ENCODE measurements at regions not wholly inside any gene's neighbourhood (a gene's known extent, or its start where the extent isn't known, plus 50 kb on each side); places are given as distances from the start of the nearest gene placed in this dataset.

GRCh38 chr10:106083572-106083971 lies 1080.9 kb downstream of the SORCS1 start:
- no peaks in the 10 kb centered on the region for H3K9me3 ChIP-seq (ENCODE audit: control extremely low read depth in 1 of 5, control insufficient read depth in 4 of 5, insufficient read depth in 2 of 5, low read depth in 1 of 5, low read length in 4 of 5)
- 90% methylated on average over 2 of the region's 2 CpGs for WGBS (ENCODE audit: insufficient coverage)
- no peaks in the 10 kb centered on the region for H3K27me3 ChIP-seq (replicated peaks in 2 of 5; ENCODE audit: control insufficient read depth in 4 of 5, insufficient read depth in 5 of 5, low read length in 4 of 5)
- H3K36me3 ChIP-seq (ENCODE audit: control insufficient read depth in 4 of 4, insufficient read depth in 4 of 4, low read length in 3 of 4): no peaks in the 10 kb centered on the region
- POLR2A ChIA-PET: no interaction called here
- no peak for DNase-seq
- CTCF ChIA-PET: no interaction called here
- H3K27ac ChIP-seq (ENCODE audit: insufficient read depth in 1 of 2, low read depth in 1 of 2, low read length in 2 of 2, poor library complexity in 1 of 2, severe bottlenecking in 2 of 2): no peak overlapping the region
- H3K4me3 ChIP-seq (ENCODE audit: control insufficient read depth in 1 of 7, extremely low read depth in 1 of 7, insufficient read depth in 4 of 7, low read depth in 2 of 7, low read length in 6 of 7): no peak overlapping the region
- H3K4me1 ChIP-seq (ENCODE audit: control extremely low read depth in 1 of 4, control insufficient read depth in 4 of 4, insufficient read depth in 4 of 4, low read length in 3 of 4): no peaks in the 10 kb centered on the region

GRCh38 chr10:106082865-106083264 lies 1081.6 kb downstream of the SORCS1 start:
- H3K4me3 ChIP-seq (ENCODE audit: control insufficient read depth in 1 of 7, extremely low read depth in 1 of 7, insufficient read depth in 4 of 7, low read depth in 2 of 7, low read length in 6 of 7): no peak overlapping the region
- H3K36me3 ChIP-seq (ENCODE audit: control insufficient read depth in 4 of 4, insufficient read depth in 4 of 4, low read length in 3 of 4): no peaks in the 10 kb centered on the region
- no peak for DNase-seq
- H3K27ac ChIP-seq (ENCODE audit: insufficient read depth in 1 of 2, low read depth in 1 of 2, low read length in 2 of 2, poor library complexity in 1 of 2, severe bottlenecking in 2 of 2): no peak overlapping the region
- WGBS (ENCODE audit: insufficient coverage): 100% methylated on average over 1 of the region's 3 CpGs
- no peaks in the 10 kb centered on the region for H3K27me3 ChIP-seq (replicated peaks in 2 of 5; ENCODE audit: control insufficient read depth in 4 of 5, insufficient read depth in 5 of 5, low read length in 4 of 5)
- no peaks in the 10 kb centered on the region for H3K4me1 ChIP-seq (ENCODE audit: control extremely low read depth in 1 of 4, control insufficient read depth in 4 of 4, insufficient read depth in 4 of 4, low read length in 3 of 4)
- CTCF ChIA-PET: no interaction called here
- POLR2A ChIA-PET: no interaction called here
- H3K9me3 ChIP-seq (ENCODE audit: control extremely low read depth in 1 of 5, control insufficient read depth in 4 of 5, insufficient read depth in 2 of 5, low read depth in 1 of 5, low read length in 4 of 5): no peaks in the 10 kb centered on the region

GRCh38 chr10:106078895-106079576 lies 1085.5 kb downstream of the SORCS1 start:
- no peak for DNase-seq
- H3K4me3 ChIP-seq (ENCODE audit: control insufficient read depth in 1 of 7, extremely low read depth in 1 of 7, insufficient read depth in 4 of 7, low read depth in 2 of 7, low read length in 6 of 7): no peak overlapping the region
- H3K36me3 ChIP-seq (ENCODE audit: control insufficient read depth in 4 of 4, insufficient read depth in 4 of 4, low read length in 3 of 4): no peaks in the 10 kb centered on the region
- no peak overlapping the region for H3K27ac ChIP-seq (ENCODE audit: insufficient read depth in 1 of 2, low read depth in 1 of 2, low read length in 2 of 2, poor library complexity in 1 of 2, severe bottlenecking in 2 of 2)
- ChIA-PET POLR2A (no interaction called here), CTCF (no interaction called here)
- no peaks in the 10 kb centered on the region for H3K4me1 ChIP-seq (ENCODE audit: control extremely low read depth in 1 of 4, control insufficient read depth in 4 of 4, insufficient read depth in 4 of 4, low read length in 3 of 4)
- no peaks in the 10 kb centered on the region for H3K27me3 ChIP-seq (replicated peaks in 2 of 5; ENCODE audit: control insufficient read depth in 4 of 5, insufficient read depth in 5 of 5, low read length in 4 of 5)
- H3K9me3 ChIP-seq (ENCODE audit: control extremely low read depth in 1 of 5, control insufficient read depth in 4 of 5, insufficient read depth in 2 of 5, low read depth in 1 of 5, low read length in 4 of 5): no peaks in the 10 kb centered on the region
- WGBS (ENCODE audit: insufficient coverage): 82% methylated on average over 4 of the region's 9 CpGs

- Histone ChIP-seq H3K36me3 (ENCODE audit: control insufficient read depth in 4 of 4, insufficient read depth in 4 of 4, low read length in 3 of 4) (no peaks in the 10 kb centered on the region), H3K4me1 (ENCODE audit: control extremely low read depth in 1 of 4, control insufficient read depth in 4 of 4, insufficient read depth in 4 of 4, low read length in 3 of 4) (no peaks in the 10 kb centered on the region), H3K27ac (ENCODE audit: insufficient read depth in 1 of 2, low read depth in 1 of 2, low read length in 2 of 2, poor library complexity in 1 of 2, severe bottlenecking in 2 of 2) (no peak overlapping the region), H3K4me3 (ENCODE audit: control insufficient read depth in 1 of 7, extremely low read depth in 1 of 7, insufficient read depth in 4 of 7, low read depth in 2 of 7, low read length in 6 of 7) (no peak overlapping the region), H3K27me3 (replicated peaks in 2 of 5; ENCODE audit: control insufficient read depth in 4 of 5, insufficient read depth in 5 of 5, low read length in 4 of 5) (no peaks in the 10 kb centered on the region), H3K9me3 (ENCODE audit: control extremely low read depth in 1 of 5, control insufficient read depth in 4 of 5, insufficient read depth in 2 of 5, low read depth in 1 of 5, low read length in 4 of 5) (peaks cover 0 to 1% (median 0%) of the 10 kb centered on the region in 5 experiments)
- POLR2A ChIA-PET: no interaction called here
- DNase-seq: no peak
- CTCF ChIA-PET: no interaction called here
These were observed 1088.0 kb downstream of the SORCS1 start for GRCh38 chr10:106076496-106076895.

- no peaks in the 10 kb centered on the region for H3K9me3 ChIP-seq (ENCODE audit: control extremely low read depth in 1 of 5, control insufficient read depth in 4 of 5, insufficient read depth in 2 of 5, low read depth in 1 of 5, low read length in 4 of 5)
- no peaks in the 10 kb centered on the region for H3K36me3 ChIP-seq (ENCODE audit: control insufficient read depth in 4 of 4, insufficient read depth in 4 of 4, low read length in 3 of 4)
- no peaks in the 10 kb centered on the region for H3K4me1 ChIP-seq (ENCODE audit: control extremely low read depth in 1 of 4, control insufficient read depth in 4 of 4, insufficient read depth in 4 of 4, low read length in 3 of 4)
- CTCF ChIA-PET: no interaction called here
- no peak overlapping the region for H3K4me3 ChIP-seq (ENCODE audit: control insufficient read depth in 1 of 7, extremely low read depth in 1 of 7, insufficient read depth in 4 of 7, low read depth in 2 of 7, low read length in 6 of 7)
- H3K27me3 ChIP-seq (replicated peaks in 2 of 5; ENCODE audit: control insufficient read depth in 4 of 5, insufficient read depth in 5 of 5, low read length in 4 of 5): no peaks in the 10 kb centered on the region
- WGBS (ENCODE audit: insufficient coverage): 100% methylated on average over 4 of the region's 6 CpGs
- POLR2A ChIA-PET: no interaction called here
- H3K27ac ChIP-seq (ENCODE audit: insufficient read depth in 1 of 2, low read depth in 1 of 2, low read length in 2 of 2, poor library complexity in 1 of 2, severe bottlenecking in 2 of 2): no peak overlapping the region
- no peak for DNase-seq
These were observed 1111.4 kb downstream of the SORCS1 start for GRCh38 chr10:106053061-106053460.

DNA sequence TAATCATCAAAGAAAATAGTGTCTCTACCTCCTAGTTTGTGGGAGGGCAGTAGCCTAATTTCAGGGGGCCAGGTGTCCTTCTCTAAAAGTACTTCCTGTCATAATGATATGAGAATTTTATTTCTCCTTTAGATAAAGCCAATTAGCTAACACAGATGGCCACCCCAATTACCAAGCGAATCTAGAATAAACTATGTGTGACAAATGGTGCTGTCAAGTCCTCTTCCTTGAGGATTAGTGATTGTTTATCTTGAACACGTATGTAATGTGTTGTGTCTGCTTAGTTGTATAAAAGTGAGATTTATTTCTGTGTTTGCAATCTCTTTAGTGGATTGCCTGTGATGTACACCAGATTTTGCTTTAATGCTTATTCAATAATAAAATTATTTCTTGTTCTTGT lies 1120.0 kb downstream of the SORCS1 start:
- Histone ChIP-seq H3K4me1 (ENCODE audit: control extremely low read depth in 1 of 4, control insufficient read depth in 4 of 4, insufficient read depth in 4 of 4, low read length in 3 of 4) (no peaks in the 10 kb centered on the region), H3K27ac (ENCODE audit: insufficient read depth in 1 of 2, low read depth in 1 of 2, low read length in 2 of 2, poor library complexity in 1 of 2, severe bottlenecking in 2 of 2) (no peak overlapping the region), H3K4me3 (ENCODE audit: control insufficient read depth in 1 of 7, extremely low read depth in 1 of 7, insufficient read depth in 4 of 7, low read depth in 2 of 7, low read length in 6 of 7) (no peak overlapping the region), H3K36me3 (ENCODE audit: control insufficient read depth in 4 of 4, insufficient read depth in 4 of 4, low read length in 3 of 4) (no peaks in the 10 kb centered on the region), H3K27me3 (replicated peaks in 2 of 5; ENCODE audit: control insufficient read depth in 4 of 5, insufficient read depth in 5 of 5, low read length in 4 of 5) (no peaks in the 10 kb centered on the region), H3K9me3 (ENCODE audit: control extremely low read depth in 1 of 5, control insufficient read depth in 4 of 5, insufficient read depth in 2 of 5, low read depth in 1 of 5, low read length in 4 of 5) (peaks cover 0 to 1% (median 0%) of the 10 kb centered on the region in 5 experiments)
- CTCF ChIA-PET: no interaction called here
- POLR2A ChIA-PET: no interaction called here
- DNase-seq: no peak
- WGBS (ENCODE audit: insufficient coverage): no CpG with 5 or more reads among the region's 2 CpGs

DNA sequence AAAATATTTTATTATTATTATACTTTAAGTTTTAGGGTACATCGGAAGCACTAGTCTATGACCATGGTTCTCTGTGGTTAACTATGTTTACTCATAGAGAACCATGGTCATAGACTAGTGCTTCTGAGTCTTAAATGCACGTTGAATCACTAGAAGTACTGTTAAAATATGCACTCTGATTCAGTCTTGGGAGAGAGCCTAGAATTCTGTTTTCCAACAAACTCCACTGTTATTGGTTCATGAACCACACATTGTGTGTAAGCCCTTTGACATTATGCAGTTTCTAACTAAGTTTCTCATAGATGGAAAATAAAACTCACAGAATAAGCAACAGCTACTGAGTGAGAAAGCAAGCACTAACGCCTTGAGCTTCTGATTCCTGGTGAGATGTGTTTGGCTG lies 1120.6 kb downstream of the SORCS1 start:
- 100% methylated on average over 1 of the region's 3 CpGs for WGBS (ENCODE audit: insufficient coverage)
- no peak overlapping the region for H3K27ac ChIP-seq (ENCODE audit: insufficient read depth in 1 of 2, low read depth in 1 of 2, low read length in 2 of 2, poor library complexity in 1 of 2, severe bottlenecking in 2 of 2)
- H3K9me3 ChIP-seq (ENCODE audit: control extremely low read depth in 1 of 5, control insufficient read depth in 4 of 5, insufficient read depth in 2 of 5, low read depth in 1 of 5, low read length in 4 of 5): peaks cover 0 to 1% (median 0%) of the 10 kb centered on the region in 5 experiments
- no peaks in the 10 kb centered on the region for H3K36me3 ChIP-seq (ENCODE audit: control insufficient read depth in 4 of 4, insufficient read depth in 4 of 4, low read length in 3 of 4)
- H3K4me1 ChIP-seq (ENCODE audit: control extremely low read depth in 1 of 4, control insufficient read depth in 4 of 4, insufficient read depth in 4 of 4, low read length in 3 of 4): no peaks in the 10 kb centered on the region
- CTCF ChIA-PET: no interaction called here
- no peak for DNase-seq
- POLR2A ChIA-PET: no interaction called here
- no peaks in the 10 kb centered on the region for H3K27me3 ChIP-seq (replicated peaks in 2 of 5; ENCODE audit: control insufficient read depth in 4 of 5, insufficient read depth in 5 of 5, low read length in 4 of 5)
- no peak overlapping the region for H3K4me3 ChIP-seq (ENCODE audit: control insufficient read depth in 1 of 7, extremely low read depth in 1 of 7, insufficient read depth in 4 of 7, low read depth in 2 of 7, low read length in 6 of 7)
